HG03097 (cell line): ENCODE measurements at regions not wholly inside any gene's neighbourhood (a gene's known extent, or its start where the extent isn't known, plus 50 kb on each side); places are given as distances from the start of the nearest gene placed in this dataset.

ENCODE experiments used
- ATAC-seq: cut with Tn5 transposase; IDR thresholded peaks from one replicate; pipeline ENCODE4 v1.9.1; 2021; ENCODE audit not compliant: unreplicated experiment, low FRiP score

- ATAC-seq: no peak
Observed at GRCh38 chr7:41384418-41384817, 318.5 kb downstream of the INHBA start.

GRCh38 chr7:41383596-41383995, 319.3 kb downstream of the INHBA start:
- ATAC-seq: no peak

DNA sequence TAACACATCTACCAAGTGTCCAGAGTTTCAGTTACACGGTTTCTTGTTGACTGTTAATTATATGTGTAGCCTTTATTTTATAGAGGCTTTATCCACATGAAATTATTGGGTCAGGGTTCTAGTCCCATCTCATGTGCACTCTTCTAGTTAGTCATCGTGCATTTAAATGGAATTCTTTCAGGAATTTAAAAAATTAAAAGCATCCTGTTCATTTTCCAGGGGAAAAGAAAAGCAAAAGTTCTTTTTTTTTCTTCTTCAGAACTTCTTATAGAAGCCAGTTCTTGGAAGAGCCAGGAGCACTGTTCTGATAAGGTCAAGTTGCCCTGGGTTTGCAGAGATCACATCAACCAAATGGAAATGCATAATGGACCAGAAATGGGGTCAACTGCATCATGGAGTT, 324.7 kb downstream of the INHBA start:
- no peak for ATAC-seq

DNA sequence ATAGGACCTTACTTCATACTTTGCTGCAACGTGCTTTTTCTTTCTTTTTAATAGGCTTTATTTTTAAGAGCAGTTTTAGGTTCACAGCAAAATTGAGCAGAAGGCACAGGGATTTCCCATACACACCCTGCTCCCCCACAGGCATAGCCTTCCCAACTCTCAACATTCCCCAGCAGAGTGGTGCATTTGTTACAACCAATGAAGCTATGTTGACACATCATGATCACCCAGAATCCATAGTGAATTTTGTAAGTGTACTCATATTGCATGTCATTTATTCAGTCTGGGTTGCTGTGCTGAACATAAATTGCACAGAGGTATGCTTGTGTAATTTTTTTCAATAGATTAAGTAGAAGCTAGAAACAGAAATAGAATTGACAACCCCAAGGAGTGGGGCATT, 327.3 kb downstream of the INHBA start:
- ATAC-seq: no peak

- ATAC-seq: no peak
Observed at GRCh38 chr7:41374150-41374848, 328.6 kb downstream of the INHBA start.

GRCh38 chr7:41367967-41368882, 334.7 kb downstream of the INHBA start:
- no peak for ATAC-seq

- no peak for ATAC-seq
Observed at GRCh38 chr7:41351091-41351490, 351.8 kb downstream of the INHBA start.

DNA sequence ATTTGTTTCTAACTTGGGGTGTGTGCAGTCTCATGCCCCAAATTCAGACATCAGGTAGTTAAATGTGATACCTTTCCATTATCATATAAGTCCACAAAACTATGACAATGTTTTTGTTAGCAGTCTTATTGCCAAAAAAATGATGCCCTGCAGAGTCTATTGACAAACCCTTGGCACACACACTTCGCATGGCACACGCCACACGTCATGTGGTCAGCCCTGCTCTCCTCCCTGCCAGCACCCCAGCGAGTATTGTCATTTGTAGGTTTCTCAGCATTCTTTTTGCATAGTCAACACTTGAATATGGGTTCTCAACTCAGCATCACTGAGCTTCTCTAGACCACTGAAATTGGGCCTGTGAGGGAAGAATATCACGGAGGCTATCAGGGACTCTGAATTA, 356.0 kb downstream of the INHBA start:
- no peak for ATAC-seq

- no peak for ATAC-seq
Observed at GRCh38 chr7:41339913-41340676, 362.8 kb downstream of the INHBA start.

GRCh38 chr7:41336981-41337380, 365.9 kb downstream of the INHBA start:
- ATAC-seq: no peak

DNA sequence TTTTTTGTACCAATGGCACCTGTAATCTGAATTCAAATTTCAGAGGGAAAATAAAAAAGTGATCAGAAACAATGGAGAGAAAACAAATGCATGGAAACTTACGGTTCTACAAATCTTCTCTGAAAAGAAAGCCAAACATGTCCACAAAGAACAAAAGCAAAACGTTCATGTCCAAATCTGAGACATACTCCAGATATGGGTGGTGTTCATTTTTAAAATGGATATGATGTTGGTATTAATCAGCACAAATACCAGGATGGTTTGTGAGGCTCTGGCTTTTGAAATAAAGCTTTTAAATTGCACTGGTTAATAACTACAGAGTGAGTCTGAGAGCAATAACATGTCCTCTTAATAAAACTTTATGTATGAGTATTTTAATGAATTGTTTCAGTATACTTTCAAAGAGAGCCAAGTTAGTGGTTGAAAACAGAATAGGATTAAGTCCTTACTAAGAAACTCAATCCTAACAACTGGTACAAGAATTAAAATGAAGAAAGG, 366.4 kb downstream of the INHBA start:
- no peak for ATAC-seq

DNA sequence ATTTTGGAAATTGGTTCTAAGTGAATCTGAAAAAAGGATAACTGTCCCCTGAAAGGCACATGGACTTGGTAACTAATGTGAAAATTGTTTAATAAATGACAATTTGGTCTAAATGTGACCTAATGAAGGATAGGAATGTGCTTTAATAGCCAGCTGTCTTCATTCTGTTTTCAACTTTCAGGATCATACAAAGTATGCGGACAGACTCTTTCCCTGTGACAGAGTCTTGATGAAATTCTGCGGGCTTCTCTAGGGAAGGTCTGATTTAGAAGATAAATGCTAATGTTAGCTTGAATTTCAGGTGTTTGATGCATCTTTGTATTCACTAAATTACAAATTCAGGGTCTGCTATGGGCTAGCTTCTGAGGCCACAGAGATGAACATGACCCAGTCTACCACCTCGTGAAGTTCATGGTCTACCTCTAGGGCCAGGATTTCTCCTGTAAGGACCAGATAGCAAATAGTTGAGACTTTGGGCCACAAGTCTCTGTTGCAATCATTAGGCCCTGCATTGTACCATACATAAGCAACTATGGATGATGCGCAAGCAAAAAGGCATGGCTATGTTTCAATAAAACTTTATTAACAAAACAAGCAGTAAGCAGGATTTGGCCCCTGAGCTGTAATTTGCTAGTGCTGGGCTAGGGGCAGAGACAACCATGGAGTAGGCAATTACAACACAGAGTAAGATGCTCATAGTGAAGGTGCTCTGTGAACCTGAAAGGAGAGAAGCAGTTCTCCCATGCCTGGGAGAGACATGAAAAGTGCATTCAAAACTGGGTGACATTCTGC, 368.6 kb downstream of the INHBA start:
- ATAC-seq: no peak

- no peak for ATAC-seq
Observed at GRCh38 chr7:41333511-41333910, 369.4 kb downstream of the INHBA start.

GRCh38 chr7:41331194-41331593, 371.7 kb downstream of the INHBA start:
- no peak for ATAC-seq

- no peak for ATAC-seq
Observed at GRCh38 chr7:41328544-41328943, 374.3 kb downstream of the INHBA start.

GRCh38 chr7:41328131-41328530, 374.8 kb downstream of the INHBA start:
- no peak for ATAC-seq

DNA sequence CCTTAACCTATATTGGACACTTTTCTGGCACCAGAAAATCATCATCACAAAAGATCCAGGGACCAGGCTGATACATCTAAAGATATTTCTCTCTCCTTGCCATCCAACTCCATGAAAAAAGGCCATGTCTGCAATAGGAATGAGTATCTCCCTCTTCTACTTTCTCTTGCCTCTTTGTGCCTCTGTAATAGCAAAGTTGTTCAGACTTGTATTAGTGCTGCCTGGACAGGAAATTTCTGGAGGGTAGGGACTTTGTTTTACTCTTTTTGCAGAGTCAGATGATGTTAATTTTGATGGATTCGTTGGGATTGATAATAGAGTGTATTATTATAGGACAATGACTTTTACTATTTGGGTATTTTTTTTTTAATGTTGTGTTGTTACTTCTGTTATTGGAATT, 376.3 kb downstream of the INHBA start:
- no peak for ATAC-seq

DNA sequence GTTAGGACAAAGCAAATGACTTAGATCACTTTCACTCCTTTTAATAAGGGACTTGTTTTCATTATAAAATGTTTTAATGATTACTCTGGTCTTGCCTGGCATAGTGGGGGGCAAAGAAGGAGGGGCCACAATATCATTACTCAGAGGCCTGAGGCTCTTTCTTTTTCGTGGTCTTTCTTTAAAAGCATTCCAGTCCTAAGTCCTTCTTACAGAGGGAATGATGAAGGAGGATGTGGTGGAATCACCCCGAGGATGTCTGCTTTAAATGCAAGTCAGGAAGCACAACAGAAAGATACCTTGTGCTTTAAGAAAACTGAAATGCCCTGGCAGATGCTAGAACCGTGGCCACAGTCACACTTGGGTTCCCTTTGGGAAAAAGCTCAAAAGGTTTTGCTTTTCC, 379.1 kb downstream of the INHBA start:
- no peak for ATAC-seq

DNA sequence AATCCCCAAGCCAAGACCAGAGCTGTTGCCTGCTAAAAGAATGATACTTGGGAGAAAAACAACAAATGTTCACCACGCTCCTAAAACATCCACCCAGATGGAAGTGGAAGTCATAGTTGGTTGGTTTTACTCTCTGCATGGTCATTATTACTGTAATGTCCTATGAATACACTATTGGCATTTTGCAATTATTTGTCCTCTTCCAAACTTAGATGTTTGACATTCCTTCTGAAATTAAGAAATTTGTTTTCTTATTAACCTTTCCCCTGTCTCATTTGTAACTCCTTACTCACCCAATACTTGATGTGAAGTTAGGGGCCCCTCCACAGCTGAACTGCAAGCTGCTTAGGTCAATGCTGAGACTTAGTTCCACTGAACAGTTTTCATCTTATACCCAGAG, 383.3 kb downstream of the INHBA start:
- ATAC-seq: no peak

- ATAC-seq: no peak
Observed at GRCh38 chr7:41316410-41316809, 386.5 kb downstream of the INHBA start.
